CD4-positive, alpha-beta T cell treated with Interleukin-17A for 4 hours (primary cell): ENCODE measurements at regions not wholly inside any gene's neighbourhood (a gene's known extent, or its start where the extent isn't known, plus 50 kb on each side); places are given as distances from the start of the nearest gene placed in this dataset.
"Not testable (repeated sequence)": the region's sequence is repeated elsewhere in the genome, so short reads cannot be mapped to it uniquely, and the experiment has no call there.

ENCODE experiments used
- DNase-seq: peaks from one replicate; pipeline ENCODE4 v3.0.0-alpha.2; 2020; ENCODE audit warnings: mixed read lengths

- DNase-seq: no peak
Observed at GRCh38 chr2:196284144-196284844, 112.9 kb upstream of the STK17B start.

DNA sequence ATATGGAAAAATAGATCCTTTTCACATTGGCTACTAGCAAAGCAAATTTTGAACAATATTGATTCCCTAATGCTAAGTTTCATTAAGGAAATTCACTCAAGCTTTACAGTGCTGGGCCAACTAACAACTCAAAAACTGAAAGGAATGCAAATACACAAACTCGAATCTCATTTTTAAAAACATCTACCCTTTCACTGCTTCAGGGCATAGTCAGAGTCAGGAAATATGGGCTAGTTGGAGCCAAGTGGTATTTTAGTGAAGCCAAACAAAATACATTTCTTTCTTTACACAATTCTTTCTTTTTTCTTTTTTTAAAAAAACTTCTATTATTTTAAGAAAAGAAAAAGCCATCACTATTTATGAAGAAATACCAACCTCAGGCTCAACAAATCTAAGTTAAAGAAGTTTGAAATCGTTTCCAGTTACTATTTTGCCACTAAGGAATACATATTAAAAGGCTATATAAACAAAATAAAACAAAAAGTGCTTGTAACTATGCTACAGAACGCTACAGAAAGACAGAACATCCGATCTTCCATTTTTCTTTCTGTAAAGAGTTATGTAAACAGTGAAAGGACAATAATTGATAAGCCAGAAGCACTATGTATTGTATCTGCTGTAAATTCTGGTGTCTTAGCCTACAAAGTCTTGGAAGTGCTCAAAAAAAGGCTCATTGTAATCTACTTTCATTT lies 113.6 kb upstream of the STK17B start:
- DNase-seq: no peak

DNA sequence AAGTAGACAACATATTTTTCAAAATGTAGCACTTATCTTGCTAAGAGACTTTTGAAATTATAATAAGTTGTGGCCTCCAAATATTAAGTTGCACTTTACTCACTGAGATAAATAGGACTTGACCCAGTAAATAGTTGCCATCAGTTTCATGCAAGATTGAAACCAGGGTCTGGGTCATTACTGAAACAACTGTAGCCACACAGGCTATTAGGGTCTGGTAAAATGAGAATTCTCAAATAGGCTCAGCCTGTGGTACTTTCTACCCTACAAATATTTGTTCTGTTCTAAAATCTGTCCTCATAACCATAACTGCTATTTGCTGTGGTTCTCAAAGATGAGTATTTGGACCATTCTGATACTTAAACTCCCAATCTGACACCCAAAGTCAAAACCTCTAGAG lies 115.4 kb upstream of the STK17B start:
- no peak for DNase-seq

DNA sequence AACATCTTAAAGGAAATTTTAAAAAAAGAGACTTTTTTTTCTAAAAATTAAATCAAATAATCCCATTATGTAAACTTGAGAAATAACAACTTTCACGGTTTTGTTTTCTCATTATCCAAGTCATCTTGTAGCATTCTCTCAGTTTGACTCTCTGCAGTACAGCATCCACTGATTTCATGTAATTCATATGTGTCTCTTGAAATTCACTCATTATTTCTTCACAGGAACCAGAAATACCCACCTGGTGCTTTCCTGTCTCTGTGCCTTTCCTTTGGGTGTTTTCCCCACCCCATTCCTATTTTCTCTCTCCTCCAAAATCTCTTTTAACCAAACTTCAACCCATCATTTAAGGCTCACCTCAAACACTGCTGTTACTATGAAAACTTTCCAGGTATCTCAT lies 116.1 kb upstream of the STK17B start:
- DNase-seq: no peak

DNA sequence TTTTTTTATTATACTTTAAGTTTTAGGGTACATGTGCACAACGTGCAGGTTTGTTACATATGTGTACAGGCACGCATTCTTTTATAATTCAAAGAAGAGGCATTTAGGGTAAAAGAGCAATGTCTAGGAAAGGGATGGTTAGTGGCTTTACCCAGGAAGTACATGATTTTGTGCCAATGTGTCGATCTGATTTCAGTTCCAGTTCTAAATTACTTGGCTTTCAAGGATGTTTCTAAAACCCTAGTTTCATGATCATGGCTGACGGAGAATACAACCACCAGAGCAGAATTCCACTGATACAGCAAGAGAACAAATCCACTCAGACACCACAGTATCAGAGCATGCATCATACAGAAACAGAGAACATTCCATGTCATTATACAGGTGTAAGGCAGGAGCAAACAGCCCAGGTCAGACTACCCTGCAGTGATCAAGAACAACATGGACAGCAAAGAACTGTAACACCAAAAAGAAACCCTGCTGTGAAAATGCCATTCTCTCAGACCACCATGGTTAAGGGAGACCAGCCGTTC lies 116.7 kb upstream of the STK17B start:
- no peak for DNase-seq

GRCh38 chr2:196289000-196289399 lies 117.6 kb upstream of the STK17B start:
- DNase-seq: no peak

- no peak for DNase-seq
Observed at GRCh38 chr2:196290136-196290535, 118.8 kb upstream of the STK17B start.

DNA sequence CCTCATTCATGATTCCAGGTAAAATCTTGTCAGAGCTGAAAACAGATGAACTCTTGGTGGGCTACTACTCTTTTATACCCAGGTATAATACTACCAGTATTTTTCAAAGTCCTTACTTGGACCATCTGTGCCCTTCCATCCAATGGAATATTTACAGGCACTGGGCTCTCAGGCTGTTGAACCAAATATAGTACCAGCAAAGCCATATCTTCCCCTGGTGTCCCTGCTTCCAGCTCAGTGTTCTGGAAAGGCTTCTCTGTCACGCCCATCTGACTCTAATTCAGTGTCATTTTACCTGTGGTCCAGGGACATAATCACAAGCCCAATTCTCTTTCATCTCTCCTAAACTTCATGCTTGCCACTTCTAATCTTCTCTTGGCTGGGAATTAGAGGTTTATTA lies 119.2 kb upstream of the STK17B start:
- DNase-seq: no peak

DNA sequence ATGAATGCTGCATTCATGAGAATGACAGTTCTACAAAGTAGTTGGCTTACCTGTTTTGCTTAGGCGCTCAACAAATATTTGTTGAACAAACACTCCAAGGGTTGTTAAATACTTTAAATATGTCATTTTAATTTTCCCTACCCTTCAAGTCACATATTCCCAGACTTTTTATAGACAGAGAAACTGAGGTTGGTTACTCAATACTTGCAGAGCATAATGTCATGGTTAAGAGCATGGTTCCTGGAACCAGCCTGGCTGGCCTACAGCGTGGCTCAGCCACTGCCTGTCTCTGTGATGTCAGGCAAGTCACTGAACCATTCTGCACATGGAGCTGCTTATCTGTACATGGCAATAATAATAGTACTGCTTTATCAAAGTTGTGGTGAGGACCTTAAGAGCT lies 120.0 kb upstream of the STK17B start:
- DNase-seq: no peak

GRCh38 chr2:196291873-196292800 lies 120.8 kb upstream of the STK17B start:
- no peak for DNase-seq

DNA sequence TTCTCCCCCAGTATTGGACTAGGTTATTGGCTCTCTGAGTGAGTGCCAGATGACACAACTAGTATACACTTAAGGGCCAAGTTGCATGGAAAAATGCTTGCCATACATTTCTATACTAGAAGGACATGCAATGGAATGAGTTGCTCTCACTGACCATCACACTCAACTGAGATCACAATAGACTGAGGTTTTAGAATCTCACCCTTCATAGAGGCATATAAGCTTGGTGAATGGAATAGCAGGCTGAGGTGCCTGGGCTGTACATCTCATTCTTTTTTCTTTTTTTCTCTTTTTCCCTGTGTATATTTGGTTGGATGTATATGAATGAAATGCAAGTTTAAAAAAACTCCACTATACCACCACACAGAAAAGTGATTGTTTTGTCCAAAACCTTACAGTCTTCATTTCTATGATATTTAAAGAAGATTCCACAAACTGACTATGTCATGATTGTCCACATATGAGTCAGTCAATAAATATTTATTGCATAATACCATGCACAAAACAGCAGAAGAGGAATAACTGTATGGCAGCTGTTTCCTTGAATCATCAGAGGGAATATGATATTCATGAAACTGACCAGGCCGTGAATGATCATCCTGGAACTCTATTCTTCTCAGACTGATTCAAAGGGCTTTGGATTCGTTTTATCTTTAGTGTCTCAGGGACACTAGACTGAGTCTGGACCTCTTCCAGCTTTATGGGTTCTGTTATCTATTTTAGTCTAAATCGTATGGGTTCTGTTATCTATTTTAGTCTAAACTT lies 122.6 kb upstream of the STK17B start:
- no peak for DNase-seq

DNA sequence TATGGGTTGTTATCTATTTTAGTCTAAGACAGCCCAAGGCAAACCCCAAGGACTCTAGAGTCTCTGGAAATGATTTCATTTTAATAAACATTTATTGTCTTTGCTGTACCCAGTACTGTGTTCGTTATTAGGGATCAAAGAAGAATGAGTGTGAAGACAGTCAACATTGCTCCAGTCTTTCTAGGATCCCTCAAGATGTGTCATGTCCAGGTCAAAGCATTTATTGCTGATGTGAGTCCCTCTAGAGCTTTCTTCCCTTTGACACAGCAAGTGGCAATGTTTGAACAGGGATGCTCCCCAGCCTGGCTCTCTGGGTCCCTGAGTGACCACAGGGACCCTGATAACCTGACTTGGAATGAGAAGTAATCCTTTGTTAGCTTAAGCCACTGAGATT lies 123.1 kb upstream of the STK17B start:
- no peak for DNase-seq

GRCh38 chr2:196295005-196295404 lies 123.6 kb upstream of the STK17B start:
- no peak for DNase-seq

DNA sequence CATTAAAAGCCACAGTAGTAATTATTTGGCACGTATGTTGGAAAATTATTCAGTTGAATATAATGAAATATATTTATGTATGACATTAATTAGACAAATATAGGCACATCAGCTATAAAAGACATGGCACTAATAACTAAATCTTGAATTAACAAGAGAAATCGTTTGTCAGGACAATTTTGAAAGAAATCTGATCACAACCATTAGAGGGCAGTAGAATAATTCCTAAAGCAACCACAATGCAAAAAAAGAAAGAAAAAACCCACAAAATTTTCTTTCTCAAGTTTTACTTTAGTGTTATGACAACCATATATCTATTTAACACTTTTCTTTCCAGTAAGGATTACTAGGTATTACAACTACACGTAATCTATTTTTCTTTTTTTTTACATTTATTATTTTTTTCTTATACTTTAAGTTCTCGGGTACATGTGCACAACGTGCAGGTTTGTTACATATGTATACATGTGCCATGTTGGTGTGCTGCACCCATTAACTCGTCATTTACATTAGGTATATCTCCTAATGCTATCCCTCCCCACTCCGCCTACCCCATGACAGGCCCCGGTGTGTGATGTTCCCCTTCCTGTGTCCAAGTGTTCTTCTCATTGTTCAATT lies 126.8 kb upstream of the STK17B start:
- DNase-seq: not testable (repeated sequence)

- DNase-seq: no peak
Observed at GRCh38 chr2:196307775-196308305, 136.5 kb upstream of the STK17B start.

DNA sequence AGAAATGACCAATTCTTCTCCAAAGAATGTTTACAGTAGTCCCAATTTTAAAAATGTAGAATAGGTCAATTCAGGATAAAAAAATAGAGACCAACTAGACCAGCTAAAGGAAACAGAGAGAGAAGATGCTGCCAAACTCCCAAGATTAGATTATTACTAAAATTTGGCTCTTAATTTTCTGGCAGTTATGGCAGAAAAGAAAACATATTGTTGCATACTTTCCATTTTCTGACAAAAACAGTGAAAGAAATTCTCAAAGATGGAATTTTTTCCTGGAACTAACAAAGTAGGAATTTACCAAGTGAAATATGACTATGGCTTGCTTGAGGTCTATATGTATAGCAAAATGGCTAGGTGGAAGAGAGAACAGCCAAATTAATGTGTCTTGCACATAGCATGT lies 138.3 kb upstream of the STK17B start:
- no peak for DNase-seq

DNA sequence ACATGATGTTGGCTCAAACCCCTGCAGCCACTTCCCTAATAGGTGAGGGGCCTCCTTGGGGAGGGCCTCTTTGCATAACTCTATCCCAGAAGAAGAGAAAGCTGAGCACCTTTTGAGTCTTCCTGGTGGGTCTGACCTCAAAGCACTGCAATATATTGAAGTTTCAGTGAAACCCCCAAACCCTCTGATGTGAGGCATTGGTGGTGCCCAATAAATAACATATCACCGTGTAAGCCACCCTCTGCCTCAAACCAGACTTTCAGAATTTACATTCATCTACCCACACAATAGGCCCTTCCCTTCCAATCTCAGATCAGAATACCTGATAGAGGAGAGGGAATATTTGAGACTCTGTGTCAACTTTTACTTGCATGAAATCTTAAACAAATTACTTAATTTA lies 142.8 kb upstream of the STK17B start:
- DNase-seq: no peak

GRCh38 chr2:196314780-196315179 lies 143.4 kb upstream of the STK17B start:
- no peak for DNase-seq

GRCh38 chr2:196315388-196316049 lies 144.1 kb upstream of the STK17B start:
- DNase-seq: no peak

DNA sequence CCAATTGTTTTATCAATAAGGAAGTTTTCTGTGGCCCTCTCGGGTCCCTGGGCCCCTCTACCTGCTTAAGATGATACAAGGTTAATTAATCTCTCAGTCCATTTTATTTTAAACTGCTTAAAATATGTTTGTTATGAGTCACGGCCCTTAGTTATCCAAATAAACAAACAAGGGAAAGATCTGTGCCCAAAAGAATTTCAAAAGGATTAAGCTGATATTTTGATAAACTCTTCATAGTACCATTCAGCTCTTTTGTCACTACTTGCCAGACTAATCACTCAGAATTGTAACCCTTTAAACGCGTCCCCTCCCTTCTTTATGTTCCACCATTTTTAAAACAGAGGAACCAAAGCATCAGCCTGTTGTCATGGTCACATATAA lies 144.7 kb upstream of the STK17B start:
- DNase-seq: no peak
